Nephron progenitor cell (in vitro differentiated cells): ENCODE measurements at regions not wholly inside any gene's neighbourhood (a gene's known extent, or its start where the extent isn't known, plus 50 kb on each side); places are given as distances from the start of the nearest gene placed in this dataset.

Source experiments
- DNase-seq: peaks from one replicate; pipeline ENCODE4 v3.0.0; 2021
- H3K27ac Mint-ChIP-seq: 2 replicates; pipeline ENCODE4 v1.8.0; 2021; ENCODE audit warnings: mild to moderate bottlenecking, moderate library complexity, mixed read lengths
- H3K27me3 Mint-ChIP-seq: 2 replicates; pipeline ENCODE4 v1.8.0; 2021; ENCODE audit warnings: mild to moderate bottlenecking, low read depth, mixed read lengths; ENCODE audit not compliant: poor library complexity
- H3K36me3 Mint-ChIP-seq: 2 replicates; pipeline ENCODE4 v1.8.0; 2021; ENCODE audit warnings: low read depth, mixed read lengths
- H3K4me1 Mint-ChIP-seq: 2 replicates; pipeline ENCODE4 v1.8.0; 2021; ENCODE audit warnings: mixed read lengths
- H3K4me3 Mint-ChIP-seq: 2 replicates; pipeline ENCODE4 v1.8.0; 2021; ENCODE audit warnings: mild to moderate bottlenecking, moderate library complexity, mixed read lengths
- H3K9me3 Mint-ChIP-seq: 2 replicates; pipeline ENCODE4 v1.8.0; 2021; ENCODE audit warnings: mild to moderate bottlenecking, moderate library complexity, mixed read lengths
- TF ChIP-seq, protein P1 (sequence below): fragments of 200-600 bp; sonication (generic); IDR thresholded peaks from 2 replicates; pipeline ENCODE4 v1.5.0; 2021; ENCODE audit warnings: antibody characterized with exemption

DNA sequence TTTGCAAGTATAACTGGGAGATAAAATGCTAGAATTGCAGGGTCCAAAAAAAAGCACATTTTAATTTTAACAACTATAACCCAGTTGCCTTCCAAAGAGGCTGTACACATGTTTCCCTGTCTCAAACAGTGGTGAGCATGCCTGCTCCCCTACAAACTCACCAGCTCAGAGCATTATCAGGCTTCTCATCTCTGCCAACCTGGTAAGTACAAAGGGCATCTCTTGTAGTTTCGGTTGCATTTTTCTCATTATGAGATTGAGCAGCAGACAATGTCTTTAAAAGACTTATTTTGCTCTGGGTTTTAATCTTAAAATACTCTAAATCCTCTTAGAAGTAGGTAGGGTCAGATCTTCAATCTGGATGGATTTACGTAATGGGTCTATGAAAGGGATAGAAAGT, 107.1 kb upstream of the MSX2 start:
- DNase-seq = no peak
- H3K4me1 Mint-ChIP-seq = peaks cover 69% of the 10 kb centered on the region
- H3K27me3 Mint-ChIP-seq = peaks cover 11% of the 10 kb centered on the region
- H3K9me3 Mint-ChIP-seq = peaks cover 13% of the 10 kb centered on the region
- TF ChIP-seq, protein P1, sequence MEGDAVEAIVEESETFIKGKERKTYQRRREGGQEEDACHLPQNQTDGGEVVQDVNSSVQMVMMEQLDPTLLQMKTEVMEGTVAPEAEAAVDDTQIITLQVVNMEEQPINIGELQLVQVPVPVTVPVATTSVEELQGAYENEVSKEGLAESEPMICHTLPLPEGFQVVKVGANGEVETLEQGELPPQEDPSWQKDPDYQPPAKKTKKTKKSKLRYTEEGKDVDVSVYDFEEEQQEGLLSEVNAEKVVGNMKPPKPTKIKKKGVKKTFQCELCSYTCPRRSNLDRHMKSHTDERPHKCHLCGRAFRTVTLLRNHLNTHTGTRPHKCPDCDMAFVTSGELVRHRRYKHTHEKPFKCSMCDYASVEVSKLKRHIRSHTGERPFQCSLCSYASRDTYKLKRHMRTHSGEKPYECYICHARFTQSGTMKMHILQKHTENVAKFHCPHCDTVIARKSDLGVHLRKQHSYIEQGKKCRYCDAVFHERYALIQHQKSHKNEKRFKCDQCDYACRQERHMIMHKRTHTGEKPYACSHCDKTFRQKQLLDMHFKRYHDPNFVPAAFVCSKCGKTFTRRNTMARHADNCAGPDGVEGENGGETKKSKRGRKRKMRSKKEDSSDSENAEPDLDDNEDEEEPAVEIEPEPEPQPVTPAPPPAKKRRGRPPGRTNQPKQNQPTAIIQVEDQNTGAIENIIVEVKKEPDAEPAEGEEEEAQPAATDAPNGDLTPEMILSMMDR = no peak
- no peaks in the 10 kb centered on the region for H3K36me3 Mint-ChIP-seq
- peak overlapping the region; percentile 57 for H3K27ac Mint-ChIP-seq
- no peak overlapping the region for H3K4me3 Mint-ChIP-seq

DNA sequence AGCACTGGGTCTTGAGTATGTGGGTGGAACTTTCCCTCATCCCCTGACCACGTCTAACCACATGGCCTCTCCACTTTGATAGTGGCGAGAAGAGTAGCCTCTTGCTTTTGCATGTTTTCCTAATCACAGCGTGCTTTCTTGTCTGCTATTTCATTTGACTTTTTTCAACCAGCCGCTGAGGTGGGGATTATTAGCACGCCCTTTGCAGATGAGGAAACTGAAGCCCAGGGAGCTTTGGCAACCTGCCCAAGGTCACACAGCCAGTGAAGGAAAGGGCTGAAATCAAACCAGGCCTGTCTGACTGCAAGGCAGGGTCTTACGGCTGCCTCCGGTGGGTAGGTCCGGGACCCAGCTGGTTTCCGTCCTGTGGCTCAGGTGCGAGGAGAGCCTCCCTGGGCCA, 106.5 kb upstream of the MSX2 start:
- no peak for DNase-seq
- TF ChIP-seq, protein P1 = no peak
- no peak overlapping the region for H3K4me3 Mint-ChIP-seq
- H3K36me3 Mint-ChIP-seq = no peaks in the 10 kb centered on the region
- H3K27ac Mint-ChIP-seq = no peak overlapping the region
- H3K27me3 Mint-ChIP-seq = peaks cover 11% of the 10 kb centered on the region
- H3K9me3 Mint-ChIP-seq = peaks cover 13% of the 10 kb centered on the region
- H3K4me1 Mint-ChIP-seq = peaks cover 66% of the 10 kb centered on the region

DNA sequence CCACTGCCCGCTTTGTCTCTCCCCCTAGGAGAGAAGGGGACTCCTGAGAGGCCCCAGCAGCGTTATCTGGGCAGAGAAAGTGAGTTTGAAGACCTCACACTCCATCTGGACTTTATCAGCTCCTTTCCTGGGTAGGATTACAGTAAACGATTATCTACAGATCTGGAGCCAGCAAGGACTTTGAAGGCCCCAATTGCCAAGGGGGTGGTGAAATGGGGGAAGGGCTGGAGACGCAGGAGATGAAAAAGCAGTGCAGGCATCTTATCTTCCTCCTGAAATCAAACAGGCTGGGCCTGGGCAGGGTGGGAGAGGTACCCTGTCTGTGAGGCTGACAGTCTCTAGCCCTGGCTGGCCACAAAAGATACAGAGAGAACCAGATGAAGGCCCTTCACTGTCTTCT, 105.8 kb upstream of the MSX2 start:
- no peaks in the 10 kb centered on the region for H3K36me3 Mint-ChIP-seq
- H3K9me3 Mint-ChIP-seq = peaks cover 9% of the 10 kb centered on the region
- TF ChIP-seq, protein P1 = no peak
- no peak overlapping the region for H3K4me3 Mint-ChIP-seq
- H3K4me1 Mint-ChIP-seq = peaks cover 68% of the 10 kb centered on the region
- H3K27me3 Mint-ChIP-seq = peaks cover 14% of the 10 kb centered on the region
- H3K27ac Mint-ChIP-seq = peak overlapping the region; percentile 94
- no peak for DNase-seq

DNA sequence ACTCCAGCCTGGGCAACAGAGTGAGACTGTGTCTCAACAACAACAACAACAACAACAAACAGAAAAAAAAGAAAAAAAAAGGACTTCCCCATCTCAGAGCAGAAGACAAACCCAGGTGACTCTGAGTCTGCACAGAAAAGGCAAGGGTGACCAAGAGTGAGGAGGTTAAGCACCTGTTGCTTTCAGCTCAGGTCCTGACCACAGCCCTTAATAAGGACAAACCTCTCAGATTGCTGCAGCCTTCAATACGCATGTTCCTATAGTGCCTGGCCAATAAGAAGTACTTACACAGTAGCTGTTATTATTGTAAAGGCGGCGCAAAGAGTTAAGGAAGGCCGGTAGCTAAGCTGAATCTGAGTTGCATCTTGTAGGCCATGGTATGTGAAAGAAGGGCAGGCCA, 102.3 kb upstream of the MSX2 start:
- Mint-ChIP-seq H3K4me3 (no peak overlapping the region), H3K4me1 (peaks cover 91% of the 10 kb centered on the region), H3K27ac (no peak overlapping the region), H3K36me3 (no peaks in the 10 kb centered on the region), H3K9me3 (no peaks in the 10 kb centered on the region), H3K27me3 (peaks cover 15% of the 10 kb centered on the region)
- DNase-seq = no peak
- TF ChIP-seq, protein P1 = no peak

DNA sequence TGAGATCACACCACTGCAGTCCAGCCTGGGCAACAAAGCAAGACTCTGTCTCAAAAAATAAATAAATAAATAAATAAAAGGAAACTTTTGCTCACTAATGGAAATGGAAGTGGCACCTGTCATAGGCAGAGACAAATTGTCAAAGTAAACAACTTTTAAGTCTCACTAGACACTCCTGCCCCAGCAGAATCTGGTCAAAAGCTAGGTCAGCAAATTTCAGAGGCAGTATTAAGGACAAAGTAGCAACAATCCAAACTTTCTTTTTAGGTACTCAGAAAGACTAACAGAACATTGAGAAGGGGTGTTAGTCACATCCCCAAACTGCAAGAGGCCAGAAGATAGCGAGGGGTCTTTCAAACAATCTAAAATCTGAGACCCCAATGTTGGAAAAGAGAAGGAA, 101.4 kb upstream of the MSX2 start:
- Mint-ChIP-seq H3K4me3 (no peak overlapping the region), H3K9me3 (no peaks in the 10 kb centered on the region), H3K4me1 (peaks cover 88% of the 10 kb centered on the region), H3K36me3 (no peaks in the 10 kb centered on the region), H3K27me3 (peaks cover 15% of the 10 kb centered on the region), H3K27ac (no peak overlapping the region)
- TF ChIP-seq, protein P1 = no peak
- DNase-seq = no peak

DNA sequence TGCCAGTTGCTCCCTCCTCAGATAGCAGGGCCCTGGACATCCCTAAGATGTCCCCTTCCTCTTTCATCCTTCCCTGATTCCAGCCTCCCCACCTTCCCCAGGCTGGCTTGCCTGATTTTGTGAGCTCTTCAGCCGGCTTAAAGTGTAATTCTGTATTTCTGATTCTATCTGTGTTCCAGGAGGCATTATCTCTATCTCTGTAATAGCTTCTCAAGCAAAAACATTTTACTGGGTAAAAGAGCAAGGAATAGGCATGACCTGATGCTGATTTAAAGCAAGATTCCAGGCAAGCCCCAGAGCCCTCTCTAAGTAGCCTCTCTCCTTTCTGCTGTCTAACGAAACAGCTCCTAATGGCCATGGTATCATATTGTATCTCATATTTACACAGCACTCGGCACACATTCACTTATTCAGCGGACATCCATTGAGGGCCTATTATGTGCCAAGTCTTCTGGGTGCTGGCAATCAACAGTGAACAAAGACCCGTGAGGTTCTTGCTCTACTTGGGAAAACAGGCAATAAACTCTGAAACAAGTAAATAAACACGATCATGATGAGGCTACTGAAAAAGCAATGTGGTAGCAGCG, 100.9 kb upstream of the MSX2 start:
- TF ChIP-seq, protein P1 = no peak
- peaks cover 83% of the 10 kb centered on the region for H3K4me1 Mint-ChIP-seq
- DNase-seq = no peak
- no peaks in the 10 kb centered on the region for H3K9me3 Mint-ChIP-seq
- H3K27me3 Mint-ChIP-seq = peaks cover 15% of the 10 kb centered on the region
- peak overlapping the region; percentile 17 for H3K4me3 Mint-ChIP-seq
- no peaks in the 10 kb centered on the region for H3K36me3 Mint-ChIP-seq
- H3K27ac Mint-ChIP-seq = peak overlapping the region; percentile 11
